DND-41 (cell line): ENCODE measurements at regions not wholly inside any gene's neighbourhood (a gene's known extent, or its start where the extent isn't known, plus 50 kb on each side); places are given as distances from the start of the nearest gene placed in this dataset.

ENCODE experiments used
- ATAC-seq: fragments of 200-7000 bp; cut with Tn5 transposase; 3 replicates; pipeline ENCODE4 v1.9.1; 2021; ENCODE audit warnings: low read depth; ENCODE audit not compliant: insufficient read depth
- DNase-seq: peaks from one replicate; pipeline ENCODE4 v3.0.0-alpha.2; 2020
- H2AFZ ChIP-seq: 2 replicates; pipeline ENCODE4 v1.6.0; 2012; ENCODE audit warnings: low read depth, low read length
- H3K27ac ChIP-seq: 2 replicates; pipeline ENCODE4 v1.5.1; 2012; ENCODE audit warnings: low read length, inconsistent platforms
- H3K27me3 ChIP-seq: fragments of 200-600 bp; sonication (generic); 2 replicates; pipeline ENCODE4 v1.6.0; 2012; ENCODE audit warnings: low read length, mild to moderate bottlenecking, inconsistent platforms; ENCODE audit not compliant: insufficient read depth, poor library complexity
- H3K36me3 ChIP-seq: 2 replicates; pipeline ENCODE4 v1.5.1; 2012; ENCODE audit warnings: low read length, inconsistent platforms; ENCODE audit not compliant: insufficient read depth
- H3K4me1 ChIP-seq: 2 replicates; pipeline ENCODE4 v1.5.1; 2012; ENCODE audit warnings: mild to moderate bottlenecking, low read length; ENCODE audit not compliant: insufficient read depth
- H3K4me2 ChIP-seq: 2 replicates; pipeline ENCODE4 v1.6.0; 2012; ENCODE audit warnings: mild to moderate bottlenecking, moderate library complexity, low read length, inconsistent platforms; ENCODE audit not compliant: insufficient read depth
- H3K4me3 ChIP-seq, 2 experiments: fragments of 200-600 bp in 1 of 2; shearing (Covaris generic) in 1 of 2; 2 replicates each; pipeline ENCODE4 v1.5.1; 2012 to 2016; ENCODE audit warnings: inconsistent platforms in 2 of 2, low read length in 2 of 2, mild to moderate bottlenecking in 2 of 2, low read depth in 1 of 2, moderate library complexity in 1 of 2
- H3K79me2 ChIP-seq: 2 replicates; pipeline ENCODE4 v1.6.0; 2012; ENCODE audit warnings: low read length, inconsistent platforms; ENCODE audit not compliant: insufficient read depth
- H3K9ac ChIP-seq: 2 replicates; pipeline ENCODE4 v1.6.0; 2012; ENCODE audit warnings: low read depth, mild to moderate bottlenecking, inconsistent platforms, low read length, moderate library complexity
- H3K9me3 ChIP-seq: 2 replicates; pipeline ENCODE4 v1.5.1; 2012; ENCODE audit warnings: low read length, moderate library complexity, mild to moderate bottlenecking, inconsistent platforms; ENCODE audit not compliant: insufficient read depth, severe bottlenecking
- H4K20me1 ChIP-seq: 2 replicates; pipeline ENCODE4 v1.6.0; 2012; ENCODE audit warnings: low read length; ENCODE audit not compliant: insufficient read depth
- CTCF ChIP-seq: IDR thresholded peaks from 2 replicates; pipeline ENCODE4 v1.5.1; 2012; ENCODE audit warnings: borderline replicate concordance, low read length, moderate library complexity, mild to moderate bottlenecking; ENCODE audit not compliant: poor library complexity, severe bottlenecking; ENCODE audit errors: extremely low read depth
- EZH2 ChIP-seq: IDR thresholded peaks from 3 replicates; pipeline ENCODE4 v1.6.1; 2012; ENCODE audit warnings: borderline replicate concordance, low read depth, mild to moderate bottlenecking, moderate library complexity, low read length, inconsistent platforms; ENCODE audit not compliant: severe bottlenecking

- Histone ChIP-seq H3K4me3 (no peak overlapping the region), H3K27me3 (no peaks in the 10 kb centered on the region), H3K79me2 (no peaks in the 10 kb centered on the region), H3K9ac (no peak overlapping the region), H3K9me3 (no peaks in the 10 kb centered on the region), H3K4me2 (no peak overlapping the region), H3K27ac (no peak overlapping the region), H3K4me1 (no peaks in the 10 kb centered on the region), H3K36me3 (no peaks in the 10 kb centered on the region), H4K20me1 (no peaks in the 10 kb centered on the region), H2AFZ (no peak overlapping the region)
- TF ChIP-seq EZH2, result no peak
- TF ChIP-seq CTCF, result no peak
- ATAC-seq (no peak), DNase-seq (no peak)
These were observed 275.8 kb downstream of the SATB1 start for GRCh38 chr3:18149386-18149785.

GRCh38 chr3:18144571-18144970 lies 280.6 kb downstream of the SATB1 start:
- Histone ChIP-seq H3K27me3 (no peaks in the 10 kb centered on the region), H3K27ac (no peak overlapping the region), H3K4me2 (no peak overlapping the region), H3K36me3 (no peaks in the 10 kb centered on the region), H3K79me2 (no peaks in the 10 kb centered on the region), H2AFZ (no peak overlapping the region), H3K4me3 (no peak overlapping the region), H4K20me1 (no peaks in the 10 kb centered on the region), H3K9me3 (no peaks in the 10 kb centered on the region), H3K4me1 (no peaks in the 10 kb centered on the region), H3K9ac (no peak overlapping the region)
- DNase-seq (no peak), ATAC-seq (no peak)
- TF ChIP-seq EZH2, result no peak
- no peak for TF ChIP-seq CTCF

- TF ChIP-seq CTCF (no peak), EZH2 (no peak)
- Histone ChIP-seq H3K36me3 (no peaks in the 10 kb centered on the region), H2AFZ (no peak overlapping the region), H4K20me1 (no peaks in the 10 kb centered on the region), H3K9ac (no peak overlapping the region), H3K9me3 (no peaks in the 10 kb centered on the region), H3K4me1 (no peaks in the 10 kb centered on the region), H3K4me3 (no peak overlapping the region), H3K79me2 (no peaks in the 10 kb centered on the region), H3K27me3 (no peaks in the 10 kb centered on the region), H3K4me2 (no peak overlapping the region), H3K27ac (no peak overlapping the region)
- no peak for DNase-seq
- no peak for ATAC-seq
These were observed 281.8 kb downstream of the SATB1 start for GRCh38 chr3:18143258-18143780.

GRCh38 chr3:18137958-18138357 lies 287.2 kb downstream of the SATB1 start:
- no peaks in the 10 kb centered on the region for H3K9me3 ChIP-seq
- H4K20me1 ChIP-seq, result no peaks in the 10 kb centered on the region
- H3K27me3 ChIP-seq, result no peaks in the 10 kb centered on the region
- no peaks in the 10 kb centered on the region for H3K4me1 ChIP-seq
- no peak overlapping the region for H3K4me2 ChIP-seq
- H3K36me3 ChIP-seq, result no peaks in the 10 kb centered on the region
- TF ChIP-seq EZH2 (no peak), CTCF (no peak)
- H3K4me3 ChIP-seq, result no peak overlapping the region
- no peaks in the 10 kb centered on the region for H3K79me2 ChIP-seq
- ATAC-seq, result no peak
- no peak overlapping the region for H2AFZ ChIP-seq
- no peak overlapping the region for H3K27ac ChIP-seq
- DNase-seq, result no peak
- no peak overlapping the region for H3K9ac ChIP-seq
